GM19043 (cell line): ENCODE measurements at regions not wholly inside any gene's neighbourhood (a gene's known extent, or its start where the extent isn't known, plus 50 kb on each side); places are given as distances from the start of the nearest gene placed in this dataset.
"Not testable (repeated sequence)": the region's sequence is repeated elsewhere in the genome, so short reads cannot be mapped to it uniquely, and the experiment has no call there.

ENCODE experiments used
- ATAC-seq: cut with Tn5 transposase; IDR thresholded peaks from one replicate; pipeline ENCODE4 v1.9.1; 2021; ENCODE audit warnings: low read depth; ENCODE audit not compliant: unreplicated experiment

- ATAC-seq = not testable (repeated sequence)
These were observed 102.7 kb downstream of the EN1 start for GRCh38 chr2:118744682-118745181.

GRCh38 chr2:118738524-118739308 is 108.7 kb downstream of the EN1 start:
- no peak for ATAC-seq

GRCh38 chr2:118738106-118738505 is 109.3 kb downstream of the EN1 start:
- ATAC-seq = no peak

- no peak for ATAC-seq
These were observed 109.8 kb downstream of the EN1 start for GRCh38 chr2:118737684-118738083.

GRCh38 chr2:118732432-118732831 is 115.0 kb downstream of the EN1 start:
- ATAC-seq = no peak

- ATAC-seq = no peak
These were observed 116.0 kb downstream of the EN1 start for GRCh38 chr2:118731413-118731812.

- ATAC-seq = no peak
These were observed 117.0 kb downstream of the EN1 start for GRCh38 chr2:118730405-118730804.

GRCh38 chr2:118729760-118730159 is 117.7 kb downstream of the EN1 start:
- ATAC-seq = no peak

- no peak for ATAC-seq
These were observed 118.5 kb downstream of the EN1 start for GRCh38 chr2:118728984-118729383.

GRCh38 chr2:118726821-118727220 is 120.6 kb downstream of the EN1 start:
- ATAC-seq = no peak

- no peak for ATAC-seq
These were observed 124.1 kb downstream of the EN1 start for GRCh38 chr2:118723394-118723793.

- ATAC-seq = no peak
These were observed 124.5 kb downstream of the EN1 start for GRCh38 chr2:118722976-118723375.

- no peak for ATAC-seq
These were observed 125.5 kb downstream of the EN1 start for GRCh38 chr2:118721817-118722551.

- no peak for ATAC-seq
These were observed 126.6 kb downstream of the EN1 start for GRCh38 chr2:118720866-118721265.

- ATAC-seq = no peak
These were observed 128.5 kb downstream of the EN1 start for GRCh38 chr2:118718921-118719320.

- no peak for ATAC-seq
These were observed 131.3 kb downstream of the EN1 start for GRCh38 chr2:118716102-118716501.

GRCh38 chr2:118714118-118714517 is 133.3 kb downstream of the EN1 start:
- no peak for ATAC-seq

- ATAC-seq = no peak
These were observed 135.8 kb downstream of the EN1 start for GRCh38 chr2:118711603-118712002.

GRCh38 chr2:118710481-118710880 is 137.0 kb downstream of the EN1 start:
- no peak for ATAC-seq

GRCh38 chr2:118709786-118710185 is 137.7 kb downstream of the EN1 start:
- ATAC-seq = no peak

- no peak for ATAC-seq
These were observed 140.6 kb downstream of the EN1 start for GRCh38 chr2:118706844-118707243.

GRCh38 chr2:118706371-118706770 is 141.1 kb downstream of the EN1 start:
- no peak for ATAC-seq
